Neural cell (in vitro differentiated cells): ENCODE measurements at regions not wholly inside any gene's neighbourhood (a gene's known extent, or its start where the extent isn't known, plus 50 kb on each side); places are given as distances from the start of the nearest gene placed in this dataset.

Experiments used
- H2AFZ ChIP-seq: fragments of 200-600, 300-800 bp; sonication (generic), shearing (Covaris generic); 2 replicates; pipeline ENCODE4 v1.6.0; 2014; ENCODE audit warnings: low read depth, mild to moderate bottlenecking, antibody characterized with exemption, low read length, moderate library complexity
- H3F3A ChIP-seq: fragments of 200-600 bp; shearing (Covaris generic); 2 replicates; pipeline ENCODE4 v1.6.1; 2016; ENCODE audit warnings: mild to moderate bottlenecking, moderate library complexity, mixed read lengths, antibody characterized with exemption, low read length; ENCODE audit not compliant: insufficient read depth, poor library complexity, severe bottlenecking
- H3K27ac ChIP-seq: fragments of 200-600, 300-800 bp; sonication (generic), shearing (Covaris generic); 2 replicates; pipeline ENCODE4 v1.5.1; 2014; ENCODE audit warnings: mild to moderate bottlenecking, low read length, moderate library complexity
- H3K27me3 ChIP-seq: fragments of 300-800, 200-600 bp; sonication (generic), shearing (Covaris generic); 2 replicates; pipeline ENCODE4 v1.6.0; 2014; ENCODE audit warnings: mild to moderate bottlenecking, low read depth, low read length, moderate library complexity; ENCODE audit not compliant: insufficient read depth
- H3K36me3 ChIP-seq: fragments of 300-800, 200-600 bp; sonication (generic), shearing (Covaris generic); 2 replicates; pipeline ENCODE4 v1.5.1; 2014; ENCODE audit warnings: mild to moderate bottlenecking, antibody characterized with exemption, low read length, moderate library complexity; ENCODE audit not compliant: insufficient read depth
- H3K4me2 ChIP-seq: fragments of 300-800, 200-600 bp; sonication (generic), shearing (Covaris generic); 2 replicates; pipeline ENCODE4 v1.6.0; 2014; ENCODE audit warnings: mild to moderate bottlenecking, low read length
- H3K4me3 ChIP-seq: fragments of 300-800, 200-600 bp; sonication (generic), shearing (Covaris generic); 2 replicates; pipeline ENCODE4 v1.5.1; 2014; ENCODE audit warnings: mild to moderate bottlenecking, low read length, moderate library complexity
- H3K79me2 ChIP-seq: fragments of 200-600 bp; shearing (Covaris generic); replicated peaks from 2 replicates; pipeline ENCODE4 v1.6.0; 2014; ENCODE audit warnings: mild to moderate bottlenecking, low read length, moderate library complexity; ENCODE audit not compliant: insufficient read depth
- H3K9ac ChIP-seq: fragments of 300-800, 200-600 bp; sonication (generic), shearing (Covaris generic); 2 replicates; pipeline ENCODE4 v1.6.1; 2016; ENCODE audit warnings: mild to moderate bottlenecking, low read length, mixed read lengths
- H3K9me2 ChIP-seq: fragments of 200-600 bp; shearing (Covaris generic); 2 replicates; pipeline ENCODE4 v1.6.1; 2016; ENCODE audit warnings: mild to moderate bottlenecking, low read length, mixed read lengths; ENCODE audit not compliant: insufficient read depth
- H3K9me3 ChIP-seq: fragments of 200-600, 300-800 bp; sonication (generic), shearing (Covaris generic); 2 replicates; pipeline ENCODE4 v1.6.1; 2016; ENCODE audit warnings: mild to moderate bottlenecking, mixed run types, low read length, moderate library complexity, mixed read lengths
- H4K20me1 ChIP-seq: fragments of 200-600 bp; shearing (Covaris generic); 2 replicates; pipeline ENCODE4 v1.6.1; 2016; ENCODE audit warnings: mild to moderate bottlenecking, mixed run types; ENCODE audit not compliant: insufficient read depth
- CTCF ChIP-seq: fragments of 450-650 bp; IDR thresholded peaks from 2 replicates; pipeline ENCODE4 v1.5.1; 2014; ENCODE audit warnings: antibody characterized with exemption, mild to moderate bottlenecking, moderate library complexity; ENCODE audit not compliant: poor library complexity, severe bottlenecking
- EP300 ChIP-seq: fragments of 450-650 bp; conservative IDR thresholded peaks from 2 replicates; pipeline ENCODE4 v1.6.1; 2014; ENCODE audit warnings: antibody characterized with exemption, mild to moderate bottlenecking, moderate library complexity; ENCODE audit not compliant: poor library complexity, severe bottlenecking
- EZH2 ChIP-seq: fragments of 200-600, 300-800 bp; shearing (Covaris generic), sonication (generic); IDR thresholded peaks from 2 replicates; pipeline ENCODE4 v1.6.1; 2014; ENCODE audit warnings: antibody characterized with exemption, low read length, borderline replicate concordance, mild to moderate bottlenecking; ENCODE audit not compliant: insufficient read depth, poor library complexity, severe bottlenecking
- MXI1 ChIP-seq: fragments of 450-650 bp; conservative IDR thresholded peaks from 2 replicates; pipeline ENCODE4 v1.6.1; 2014; ENCODE audit warnings: antibody characterized with exemption, mild to moderate bottlenecking; ENCODE audit not compliant: poor library complexity, severe bottlenecking
- POLR2AphosphoS5 ChIP-seq: IDR thresholded peaks from 2 replicates; pipeline ENCODE4 v1.6.1; 2012
- RAD21 ChIP-seq: fragments of 450-650 bp; conservative IDR thresholded peaks from 2 replicates; pipeline ENCODE4 v1.6.1; 2014; ENCODE audit warnings: antibody characterized with exemption, mild to moderate bottlenecking, moderate library complexity
- REST ChIP-seq: IDR thresholded peaks from 2 replicates; pipeline ENCODE4 v1.6.1; 2012; ENCODE audit warnings: borderline replicate concordance
- SMC3 ChIP-seq: fragments of 450-650 bp; conservative IDR thresholded peaks from 2 replicates; pipeline ENCODE4 v1.6.1; 2014; ENCODE audit warnings: antibody characterized with exemption, mild to moderate bottlenecking, moderate library complexity; ENCODE audit not compliant: poor library complexity
- TAF1 ChIP-seq: IDR thresholded peaks from 2 replicates; pipeline ENCODE4 v1.6.1; 2012; ENCODE audit warnings: low read depth

GRCh38 chr4:178781779-178782178 lies 1339.5 kb upstream of the AGA start:
- Histone ChIP-seq H4K20me1 (no peaks in the 10 kb centered on the region), H3K9me2 (no peaks in the 10 kb centered on the region), H3K79me2 (no peaks in the 10 kb centered on the region), H3K27ac (no peak overlapping the region), H3K4me2 (no peak overlapping the region), H2AFZ (no peak overlapping the region), H3K9ac (no peak overlapping the region), H3K27me3 (no peaks in the 10 kb centered on the region), H3K36me3 (no peaks in the 10 kb centered on the region), H3K4me3 (no peak overlapping the region), H3F3A (no peaks in the 10 kb centered on the region), H3K9me3 (no peaks in the 10 kb centered on the region)
- TF ChIP-seq EP300 (no peak), POLR2AphosphoS5 (no peak), EZH2 (no peak), CTCF (no peak), SMC3 (no peak), RAD21 (no peak), REST (no peak), MXI1 (no peak), TAF1 (no peak)

GRCh38 chr4:178784491-178784890 lies 1342.3 kb upstream of the AGA start:
- H2AFZ ChIP-seq, result no peak overlapping the region

More at GRCh38 chr4:178784491-178784890, 1342.3 kb upstream of the AGA start:
- Histone ChIP-seq H3K9ac (no peak overlapping the region), H3K4me3 (no peak overlapping the region), H3K4me2 (no peak overlapping the region), H4K20me1 (no peaks in the 10 kb centered on the region), H3K9me3 (no peaks in the 10 kb centered on the region), H3K9me2 (no peaks in the 10 kb centered on the region), H3K27ac (peak overlapping the region; percentile 8), H3F3A (no peaks in the 10 kb centered on the region), H3K79me2 (no peaks in the 10 kb centered on the region), H3K27me3 (no peaks in the 10 kb centered on the region), H3K36me3 (no peaks in the 10 kb centered on the region)
- TF ChIP-seq MXI1 (no peak), POLR2AphosphoS5 (peak; percentile 49), REST (peak; percentile 89)
